GM12878 (cell line): ENCODE measurements at regions not wholly inside any gene's neighbourhood (a gene's known extent, or its start where the extent isn't known, plus 50 kb on each side); places are given as distances from the start of the nearest gene placed in this dataset.

Source experiments
- CEBPB ChIP-seq, 2 experiments: fragments of 150-350 bp in 1 of 2; IDR thresholded peaks; 2 replicates each; pipeline ENCODE4 v1.6.1; 2012 to 2014; ENCODE audit warnings: low read depth in 2 of 2, low read length in 2 of 2, borderline replicate concordance in 1 of 2, inconsistent platforms in 1 of 2
- CHD2 ChIP-seq: IDR thresholded peaks from 2 replicates; pipeline ENCODE4 v1.6.1; 2011; ENCODE audit warnings: low read depth, low read length, improper control_type of control experiment, borderline replicate concordance
- CTCF ChIP-seq, 3 experiments: IDR thresholded peaks in 2 of 3; conservative IDR thresholded peaks in 1 of 3; 2 replicates each; pipeline ENCODE4 v1.5.1; 2011; ENCODE audit warnings: low read depth in 3 of 3, low read length in 3 of 3, mild to moderate bottlenecking in 3 of 3, control low read depth in 2 of 3, moderate library complexity in 2 of 3, inconsistent platforms in 1 of 3, mixed read lengths in 1 of 3; ENCODE audit not compliant: control insufficient read depth in 2 of 3, insufficient read depth in 1 of 3; ENCODE audit errors: extremely low read depth in 1 of 3
- MEF2A ChIP-seq: IDR thresholded peaks from 2 replicates; pipeline ENCODE4 v1.6.1; 2011; ENCODE audit warnings: low read depth, mild to moderate bottlenecking, low read length, moderate library complexity; ENCODE audit not compliant: insufficient read depth
- PAX5 ChIP-seq: IDR thresholded peaks from 2 replicates; pipeline ENCODE4 v1.6.1; 2011; ENCODE audit warnings: low read depth, low read length, borderline replicate concordance
- PBX3 ChIP-seq: IDR thresholded peaks from 2 replicates; pipeline ENCODE4 v1.6.1; 2011; ENCODE audit warnings: mild to moderate bottlenecking, low read depth, low read length, moderate library complexity; ENCODE audit not compliant: insufficient replicate concordance
- RFX5 ChIP-seq: IDR thresholded peaks from 2 replicates; pipeline ENCODE4 v1.6.1; 2011; ENCODE audit warnings: low read depth, low read length, improper control_type of control experiment
- SIN3A ChIP-seq: IDR thresholded peaks from 2 replicates; pipeline ENCODE4 v1.6.1; 2012; ENCODE audit warnings: low read depth, low read length, improper control_type of control experiment
- ZZZ3 ChIP-seq: IDR thresholded peaks from 2 replicates; pipeline ENCODE4 v1.6.1; 2011; ENCODE audit warnings: low read depth; ENCODE audit not compliant: control insufficient read depth, insufficient read length
- TF ChIP-seq, protein P1 (sequence below): fragments of 450-650 bp; IDR thresholded peaks from 2 replicates; pipeline ENCODE4 v1.6.1; 2018; ENCODE audit warnings: borderline replicate concordance, mild to moderate bottlenecking; ENCODE audit not compliant: partially characterized antibody
- TF ChIP-seq, protein P2 (sequence below): fragments of 450-650 bp; IDR thresholded peaks from 2 replicates; pipeline ENCODE4 v1.6.1; 2017; ENCODE audit warnings: antibody characterized with exemption, mild to moderate bottlenecking, moderate library complexity
- TF ChIP-seq, protein P3 (sequence below): IDR thresholded peaks from 2 replicates; pipeline ENCODE4 v1.6.1; 2012; ENCODE audit warnings: low read length, inconsistent platforms

- TF ChIP-seq CEBPB (IDR thresholded peaks at IDR 0.05; ENCODE audit: borderline replicate concordance in 1 of 2, low read depth in 2 of 2, low read length in 2 of 2) (no peak), CTCF (IDR thresholded peaks at IDR 0.05 in 2 of 3, conservative IDR thresholded peaks at IDR 0.05 in 1 of 3; ENCODE audit: control insufficient read depth in 2 of 3, extremely low read depth in 1 of 3, insufficient read depth in 1 of 3, low read depth in 3 of 3, low read length in 3 of 3) (no peak), PAX5 (no peak), ZZZ3 (no peak), MEF2A (no peak), PBX3 (no peak), SIN3A (no peak), CHD2 (no peak), RFX5 (no peak)
- TF ChIP-seq, protein P1, sequence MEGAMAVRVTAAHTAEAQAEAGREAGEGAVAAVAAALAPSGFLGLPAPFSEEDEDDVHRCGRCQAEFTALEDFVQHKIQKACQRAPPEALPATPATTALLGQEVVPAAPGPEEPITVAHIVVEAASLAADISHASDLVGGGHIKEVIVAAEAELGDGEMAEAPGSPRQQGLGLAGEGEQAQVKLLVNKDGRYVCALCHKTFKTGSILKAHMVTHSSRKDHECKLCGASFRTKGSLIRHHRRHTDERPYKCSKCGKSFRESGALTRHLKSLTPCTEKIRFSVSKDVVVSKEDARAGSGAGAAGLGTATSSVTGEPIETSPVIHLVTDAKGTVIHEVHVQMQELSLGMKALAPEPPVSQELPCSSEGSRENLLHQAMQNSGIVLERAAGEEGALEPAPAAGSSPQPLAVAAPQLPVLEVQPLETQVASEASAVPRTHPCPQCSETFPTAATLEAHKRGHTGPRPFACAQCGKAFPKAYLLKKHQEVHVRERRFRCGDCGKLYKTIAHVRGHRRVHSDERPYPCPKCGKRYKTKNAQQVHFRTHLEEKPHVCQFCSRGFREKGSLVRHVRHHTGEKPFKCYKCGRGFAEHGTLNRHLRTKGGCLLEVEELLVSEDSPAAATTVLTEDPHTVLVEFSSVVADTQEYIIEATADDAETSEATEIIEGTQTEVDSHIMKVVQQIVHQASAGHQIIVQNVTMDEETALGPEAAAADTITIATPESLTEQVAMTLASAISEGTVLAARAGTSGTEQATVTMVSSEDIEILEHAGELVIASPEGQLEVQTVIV: no peak
- TF ChIP-seq, protein P2, sequence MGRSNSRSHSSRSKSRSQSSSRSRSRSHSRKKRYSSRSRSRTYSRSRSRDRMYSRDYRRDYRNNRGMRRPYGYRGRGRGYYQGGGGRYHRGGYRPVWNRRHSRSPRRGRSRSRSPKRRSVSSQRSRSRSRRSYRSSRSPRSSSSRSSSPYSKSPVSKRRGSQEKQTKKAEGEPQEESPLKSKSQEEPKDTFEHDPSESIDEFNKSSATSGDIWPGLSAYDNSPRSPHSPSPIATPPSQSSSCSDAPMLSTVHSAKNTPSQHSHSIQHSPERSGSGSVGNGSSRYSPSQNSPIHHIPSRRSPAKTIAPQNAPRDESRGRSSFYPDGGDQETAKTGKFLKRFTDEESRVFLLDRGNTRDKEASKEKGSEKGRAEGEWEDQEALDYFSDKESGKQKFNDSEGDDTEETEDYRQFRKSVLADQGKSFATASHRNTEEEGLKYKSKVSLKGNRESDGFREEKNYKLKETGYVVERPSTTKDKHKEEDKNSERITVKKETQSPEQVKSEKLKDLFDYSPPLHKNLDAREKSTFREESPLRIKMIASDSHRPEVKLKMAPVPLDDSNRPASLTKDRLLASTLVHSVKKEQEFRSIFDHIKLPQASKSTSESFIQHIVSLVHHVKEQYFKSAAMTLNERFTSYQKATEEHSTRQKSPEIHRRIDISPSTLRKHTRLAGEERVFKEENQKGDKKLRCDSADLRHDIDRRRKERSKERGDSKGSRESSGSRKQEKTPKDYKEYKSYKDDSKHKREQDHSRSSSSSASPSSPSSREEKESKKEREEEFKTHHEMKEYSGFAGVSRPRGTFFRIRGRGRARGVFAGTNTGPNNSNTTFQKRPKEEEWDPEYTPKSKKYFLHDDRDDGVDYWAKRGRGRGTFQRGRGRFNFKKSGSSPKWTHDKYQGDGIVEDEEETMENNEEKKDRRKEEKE: no peak
- TF ChIP-seq, protein P3, sequence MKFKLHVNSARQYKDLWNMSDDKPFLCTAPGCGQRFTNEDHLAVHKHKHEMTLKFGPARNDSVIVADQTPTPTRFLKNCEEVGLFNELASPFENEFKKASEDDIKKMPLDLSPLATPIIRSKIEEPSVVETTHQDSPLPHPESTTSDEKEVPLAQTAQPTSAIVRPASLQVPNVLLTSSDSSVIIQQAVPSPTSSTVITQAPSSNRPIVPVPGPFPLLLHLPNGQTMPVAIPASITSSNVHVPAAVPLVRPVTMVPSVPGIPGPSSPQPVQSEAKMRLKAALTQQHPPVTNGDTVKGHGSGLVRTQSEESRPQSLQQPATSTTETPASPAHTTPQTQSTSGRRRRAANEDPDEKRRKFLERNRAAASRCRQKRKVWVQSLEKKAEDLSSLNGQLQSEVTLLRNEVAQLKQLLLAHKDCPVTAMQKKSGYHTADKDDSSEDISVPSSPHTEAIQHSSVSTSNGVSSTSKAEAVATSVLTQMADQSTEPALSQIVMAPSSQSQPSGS: no peak
Measured at GRCh38 chr14:27187136-27187535, 589.3 kb upstream of the NOVA1 start.
